ENCODE measurements at regions not wholly inside any gene's neighbourhood (a gene's known extent, or its start where the extent isn't known, plus 50 kb on each side); places are given as distances from the start of the nearest gene placed in this dataset.

GRCh38 chr12:67765776-67766766 lies 117.5 kb downstream of the DYRK2 start:
- Histone ChIP-seq H3K27ac (ENCODE audit: low read depth in 1 of 2, low read length in 1 of 2) (no peak overlapping the region), H3K4me3 (ENCODE audit: low read length in 2 of 2) (no peak overlapping the region), H3K36me3 (ENCODE audit: control insufficient read depth in 2 of 2, insufficient read depth in 2 of 2, low read length in 1 of 2) (no peaks in the 10 kb centered on the region), H3K27me3 (ENCODE audit: control insufficient read depth in 2 of 2, insufficient read depth in 1 of 2, low read length in 1 of 2) (no peaks in the 10 kb centered on the region), H3K4me1 (ENCODE audit: control insufficient read depth in 2 of 2, insufficient read depth in 2 of 2, low read length in 2 of 2) (peaks cover 0 to 6% of the 10 kb centered on the region in 2 donors), H3K9me3 (ENCODE audit: control insufficient read depth in 2 of 2, insufficient read depth in 1 of 2, low read length in 1 of 2) (no peaks in the 10 kb centered on the region)
- no peak for DNase-seq (ENCODE audit: low read depth in 6 of 9, low spot score in 9 of 9)
- WGBS: 93% methylated on average over 7 of the region's 7 CpGs

- no peak overlapping the region for H3K27ac ChIP-seq (ENCODE audit: low read depth in 1 of 2, low read length in 1 of 2)
- WGBS: 68% methylated on average over 11 of the region's 11 CpGs
Measured at GRCh38 chr12:67772267-67773169, 124.0 kb downstream of the DYRK2 start.

GRCh38 chr12:67773896-67774295 lies 125.4 kb downstream of the DYRK2 start:
- no peaks in the 10 kb centered on the region for H3K4me1 ChIP-seq (ENCODE audit: control insufficient read depth in 2 of 2, insufficient read depth in 2 of 2, low read length in 2 of 2)
- no peak overlapping the region for H3K4me3 ChIP-seq (ENCODE audit: low read length in 2 of 2)
- WGBS: 96% methylated on average over 2 of the region's 2 CpGs
- no peak overlapping the region for H3K27ac ChIP-seq (ENCODE audit: low read depth in 1 of 2, low read length in 1 of 2)
- H3K9me3 ChIP-seq (ENCODE audit: control insufficient read depth in 2 of 2, insufficient read depth in 1 of 2, low read length in 1 of 2): no peaks in the 10 kb centered on the region
- no peaks in the 10 kb centered on the region for H3K36me3 ChIP-seq (ENCODE audit: control insufficient read depth in 2 of 2, insufficient read depth in 2 of 2, low read length in 1 of 2)
- DNase-seq (ENCODE audit: low read depth in 6 of 9, low spot score in 9 of 9): no peak
- H3K27me3 ChIP-seq (ENCODE audit: control insufficient read depth in 2 of 2, insufficient read depth in 1 of 2, low read length in 1 of 2): no peaks in the 10 kb centered on the region

More at GRCh38 chr12:67772267-67773169, 124.0 kb downstream of the DYRK2 start:
- Histone ChIP-seq H3K27me3 (ENCODE audit: control insufficient read depth in 2 of 2, insufficient read depth in 1 of 2, low read length in 1 of 2) (no peaks in the 10 kb centered on the region), H3K36me3 (ENCODE audit: control insufficient read depth in 2 of 2, insufficient read depth in 2 of 2, low read length in 1 of 2) (no peaks in the 10 kb centered on the region), H3K9me3 (ENCODE audit: control insufficient read depth in 2 of 2, insufficient read depth in 1 of 2, low read length in 1 of 2) (no peaks in the 10 kb centered on the region), H3K4me1 (ENCODE audit: control insufficient read depth in 2 of 2, insufficient read depth in 2 of 2, low read length in 2 of 2) (no peaks in the 10 kb centered on the region), H3K4me3 (ENCODE audit: low read length in 2 of 2) (no peak overlapping the region)
- no peak for DNase-seq (ENCODE audit: low read depth in 6 of 9, low spot score in 9 of 9)

DNA sequence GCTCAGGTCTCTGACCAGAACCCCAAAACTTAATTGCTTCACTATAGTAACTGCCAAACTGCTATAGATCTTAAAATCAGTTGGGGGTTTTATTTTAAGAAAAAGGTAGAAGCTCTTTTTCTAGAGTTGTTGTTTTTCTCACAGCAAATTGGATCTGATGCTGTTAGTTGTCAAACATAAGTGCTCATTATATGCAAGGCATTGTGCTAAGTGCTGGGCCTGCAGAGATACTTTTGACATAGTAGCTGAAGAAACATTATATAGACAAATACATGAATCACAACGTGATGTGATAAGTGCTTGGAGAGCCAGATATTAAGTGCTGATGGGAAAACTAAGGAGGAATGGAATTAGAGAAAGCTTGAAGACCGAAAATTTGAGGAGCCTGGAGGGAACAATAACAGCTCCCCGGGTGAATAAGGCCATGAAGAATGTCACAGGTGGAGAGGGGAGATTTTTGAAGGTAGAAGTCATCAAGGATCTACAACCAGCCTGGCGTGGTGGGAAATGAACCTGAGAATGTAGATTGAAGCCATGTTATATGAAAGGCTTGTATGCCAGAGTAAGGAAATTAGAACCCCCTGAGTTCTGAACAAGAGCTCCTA lies 126.5 kb downstream of the DYRK2 start:
- 95% methylated on average over 4 of the region's 4 CpGs for WGBS
- DNase-seq (ENCODE audit: low read depth in 6 of 9, low spot score in 9 of 9): no peak
- H3K9me3 ChIP-seq (ENCODE audit: control insufficient read depth in 2 of 2, insufficient read depth in 1 of 2, low read length in 1 of 2): no peaks in the 10 kb centered on the region
- H3K27ac ChIP-seq (ENCODE audit: low read depth in 1 of 2, low read length in 1 of 2): no peak overlapping the region
- no peak overlapping the region for H3K4me3 ChIP-seq (ENCODE audit: low read length in 2 of 2)
- no peaks in the 10 kb centered on the region for H3K36me3 ChIP-seq (ENCODE audit: control insufficient read depth in 2 of 2, insufficient read depth in 2 of 2, low read length in 1 of 2)
- no peaks in the 10 kb centered on the region for H3K4me1 ChIP-seq (ENCODE audit: control insufficient read depth in 2 of 2, insufficient read depth in 2 of 2, low read length in 2 of 2)
- no peaks in the 10 kb centered on the region for H3K27me3 ChIP-seq (ENCODE audit: control insufficient read depth in 2 of 2, insufficient read depth in 1 of 2, low read length in 1 of 2)

GRCh38 chr12:67780580-67781084 lies 132.1 kb downstream of the DYRK2 start:
- no peak for DNase-seq (ENCODE audit: low read depth in 6 of 9, low spot score in 9 of 9)
- no peaks in the 10 kb centered on the region for H3K27me3 ChIP-seq (ENCODE audit: control insufficient read depth in 2 of 2, insufficient read depth in 1 of 2, low read length in 1 of 2)
- no peaks in the 10 kb centered on the region for H3K9me3 ChIP-seq (ENCODE audit: control insufficient read depth in 2 of 2, insufficient read depth in 1 of 2, low read length in 1 of 2)
- no peaks in the 10 kb centered on the region for H3K4me1 ChIP-seq (ENCODE audit: control insufficient read depth in 2 of 2, insufficient read depth in 2 of 2, low read length in 2 of 2)
- H3K4me3 ChIP-seq (ENCODE audit: low read length in 2 of 2): no peak overlapping the region
- H3K27ac ChIP-seq (ENCODE audit: low read depth in 1 of 2, low read length in 1 of 2): no peak overlapping the region
- WGBS: 97% methylated on average over 3 of the region's 3 CpGs
- H3K36me3 ChIP-seq (ENCODE audit: control insufficient read depth in 2 of 2, insufficient read depth in 2 of 2, low read length in 1 of 2): no peaks in the 10 kb centered on the region

- no peak for DNase-seq (ENCODE audit: low read depth in 6 of 9, low spot score in 9 of 9)
- Histone ChIP-seq H3K27me3 (ENCODE audit: control insufficient read depth in 2 of 2, insufficient read depth in 1 of 2, low read length in 1 of 2) (no peaks in the 10 kb centered on the region), H3K27ac (ENCODE audit: low read depth in 1 of 2, low read length in 1 of 2) (no peak overlapping the region), H3K4me1 (ENCODE audit: control insufficient read depth in 2 of 2, insufficient read depth in 2 of 2, low read length in 2 of 2) (no peaks in the 10 kb centered on the region), H3K9me3 (ENCODE audit: control insufficient read depth in 2 of 2, insufficient read depth in 1 of 2, low read length in 1 of 2) (no peaks in the 10 kb centered on the region), H3K36me3 (ENCODE audit: control insufficient read depth in 2 of 2, insufficient read depth in 2 of 2, low read length in 1 of 2) (no peaks in the 10 kb centered on the region), H3K4me3 (ENCODE audit: low read length in 2 of 2) (no peak overlapping the region)
- 99% methylated on average over 1 of the region's 1 CpG for WGBS
Measured at GRCh38 chr12:67782573-67782972, 134.0 kb downstream of the DYRK2 start.

DNA sequence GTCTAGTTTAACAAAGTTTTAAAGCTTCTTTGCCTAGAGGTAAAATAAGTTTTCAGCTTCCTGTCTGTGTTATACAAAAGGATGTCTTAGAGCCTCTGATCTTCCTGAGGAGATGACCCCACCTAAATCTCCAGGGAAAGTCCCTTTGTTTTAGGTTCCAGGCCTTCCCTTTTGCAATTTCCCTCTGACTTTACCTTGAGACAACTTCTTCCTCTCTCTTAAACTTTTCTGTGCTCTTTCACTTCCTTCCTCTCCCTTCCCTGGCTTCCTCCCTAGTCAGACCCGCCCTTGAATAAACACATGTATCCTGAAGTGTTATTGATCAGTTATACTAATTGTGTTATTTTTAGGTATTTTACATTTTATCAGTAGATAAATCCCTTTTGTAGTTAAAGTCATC lies 134.8 kb downstream of the DYRK2 start:
- no peak for DNase-seq (ENCODE audit: low read depth in 6 of 9, low spot score in 9 of 9)
- H3K36me3 ChIP-seq (ENCODE audit: control insufficient read depth in 2 of 2, insufficient read depth in 2 of 2, low read length in 1 of 2): no peaks in the 10 kb centered on the region
- no peaks in the 10 kb centered on the region for H3K27me3 ChIP-seq (ENCODE audit: control insufficient read depth in 2 of 2, insufficient read depth in 1 of 2, low read length in 1 of 2)
- no peak overlapping the region for H3K27ac ChIP-seq (ENCODE audit: low read depth in 1 of 2, low read length in 1 of 2)
- H3K4me3 ChIP-seq (ENCODE audit: low read length in 2 of 2): no peak overlapping the region
- no peaks in the 10 kb centered on the region for H3K4me1 ChIP-seq (ENCODE audit: control insufficient read depth in 2 of 2, insufficient read depth in 2 of 2, low read length in 2 of 2)
- H3K9me3 ChIP-seq (ENCODE audit: control insufficient read depth in 2 of 2, insufficient read depth in 1 of 2, low read length in 1 of 2): no peaks in the 10 kb centered on the region
- 91% methylated on average over 1 of the region's 1 CpG for WGBS

- Histone ChIP-seq H3K27ac (ENCODE audit: low read depth in 1 of 2, low read length in 1 of 2) (no peak overlapping the region), H3K36me3 (ENCODE audit: control insufficient read depth in 2 of 2, insufficient read depth in 2 of 2, low read length in 1 of 2) (no peaks in the 10 kb centered on the region), H3K4me1 (ENCODE audit: control insufficient read depth in 2 of 2, insufficient read depth in 2 of 2, low read length in 2 of 2) (no peaks in the 10 kb centered on the region), H3K27me3 (ENCODE audit: control insufficient read depth in 2 of 2, insufficient read depth in 1 of 2, low read length in 1 of 2) (no peaks in the 10 kb centered on the region), H3K4me3 (ENCODE audit: low read length in 2 of 2) (no peak overlapping the region), H3K9me3 (ENCODE audit: control insufficient read depth in 2 of 2, insufficient read depth in 1 of 2, low read length in 1 of 2) (no peaks in the 10 kb centered on the region)
- no peak for DNase-seq (ENCODE audit: low read depth in 6 of 9, low spot score in 9 of 9)
- 98% methylated on average over 3 of the region's 3 CpGs for WGBS
Measured at GRCh38 chr12:67784831-67785230, 136.3 kb downstream of the DYRK2 start.

Measured in thymus (tissue), 11 donors.